ENCODE measurements at regions not wholly inside any gene's neighbourhood (a gene's known extent, or its start where the extent isn't known, plus 50 kb on each side); places are given as distances from the start of the nearest gene placed in this dataset.
"Not testable (repeated sequence)": the region's sequence is repeated elsewhere in the genome, so short reads cannot be mapped to it uniquely, and the experiment has no call there.

GRCh38 chr11:67940440-67940839 is 63.5 kb downstream of the UNC93B1 start:
- DNase-seq: not testable (repeated sequence)

GRCh38 chr11:67938964-67939363 is 64.9 kb downstream of the UNC93B1 start:
- DNase-seq: not testable (repeated sequence)

GRCh38 chr11:67938371-67938770 is 65.5 kb downstream of the UNC93B1 start:
- not testable (repeated sequence) for DNase-seq

GRCh38 chr11:67923565-67923964 is 80.3 kb downstream of the UNC93B1 start:
- not testable (repeated sequence) for DNase-seq

- DNase-seq: not testable (repeated sequence)
Measured at GRCh38 chr11:67920546-67920945, 83.4 kb downstream of the UNC93B1 start.

- not testable (repeated sequence) for DNase-seq
Measured at GRCh38 chr11:67912184-67912583, 91.7 kb downstream of the UNC93B1 start.

GRCh38 chr11:67911211-67911610 is 92.7 kb downstream of the UNC93B1 start:
- not testable (repeated sequence) for DNase-seq

GRCh38 chr11:67910803-67911202 is 93.1 kb downstream of the UNC93B1 start:
- not testable (repeated sequence) for DNase-seq

- not testable (repeated sequence) for DNase-seq
Measured at GRCh38 chr11:67906969-67907368, 96.9 kb downstream of the UNC93B1 start.

- not testable (repeated sequence) for DNase-seq
Measured at GRCh38 chr11:67899462-67899861, 104.4 kb downstream of the UNC93B1 start.

GRCh38 chr11:67893487-67893886 is 110.4 kb downstream of the UNC93B1 start:
- DNase-seq: not testable (repeated sequence)

- not testable (repeated sequence) for DNase-seq
Measured at GRCh38 chr11:67889646-67890045, 114.3 kb downstream of the UNC93B1 start.

- DNase-seq: not testable (repeated sequence)
Measured at GRCh38 chr11:67888056-67888455, 115.8 kb downstream of the UNC93B1 start.

GRCh38 chr11:67886672-67887071 is 117.2 kb downstream of the UNC93B1 start:
- not testable (repeated sequence) for DNase-seq

GRCh38 chr11:67886207-67886606 is 117.7 kb downstream of the UNC93B1 start:
- DNase-seq: not testable (repeated sequence)

GRCh38 chr11:67885574-67885973 is 118.3 kb downstream of the UNC93B1 start:
- not testable (repeated sequence) for DNase-seq

GRCh38 chr11:67884761-67885558 is 118.9 kb downstream of the UNC93B1 start:
- not testable (repeated sequence) for DNase-seq

GRCh38 chr11:67884073-67884757 is 119.7 kb downstream of the UNC93B1 start:
- DNase-seq: not testable (repeated sequence)

- DNase-seq: not testable (repeated sequence)
Measured at GRCh38 chr11:67882304-67882703, 121.6 kb downstream of the UNC93B1 start.

GRCh38 chr11:67881836-67882235 is 122.1 kb downstream of the UNC93B1 start:
- DNase-seq: not testable (repeated sequence)

- DNase-seq: not testable (repeated sequence)
Measured at GRCh38 chr11:67880594-67881196, 123.2 kb downstream of the UNC93B1 start.

GRCh38 chr11:67878666-67879065 is 125.2 kb downstream of the UNC93B1 start:
- DNase-seq: not testable (repeated sequence)

GRCh38 chr11:67877316-67877715 is 126.6 kb downstream of the UNC93B1 start:
- not testable (repeated sequence) for DNase-seq

Measured in 8988T (cell line).